Loucy (cell line): ENCODE measurements at regions not wholly inside any gene's neighbourhood (a gene's known extent, or its start where the extent isn't known, plus 50 kb on each side); places are given as distances from the start of the nearest gene placed in this dataset.

ENCODE experiments used
- H2AFZ ChIP-seq: fragments of 200-600 bp; sonication (generic); 2 replicates; pipeline ENCODE4 v1.6.0; 2016; ENCODE audit warnings: antibody characterized with exemption, mild to moderate bottlenecking, low read length, moderate library complexity
- H3F3A ChIP-seq: fragments of 200-600 bp; 2 replicates; pipeline ENCODE4 v1.6.0; 2016; ENCODE audit warnings: antibody characterized with exemption, low read depth, mild to moderate bottlenecking
- H3K27me3 ChIP-seq: fragments of 200-600 bp; sonication (generic); 2 replicates; pipeline ENCODE4 v1.6.1; 2014; ENCODE audit warnings: low read length, mild to moderate bottlenecking; ENCODE audit not compliant: insufficient read depth, poor library complexity, severe bottlenecking
- H3K36me3 ChIP-seq: fragments of 200-600 bp; sonication (generic); 2 replicates; pipeline ENCODE4 v1.6.1; 2016; ENCODE audit warnings: low read length; ENCODE audit not compliant: insufficient read depth
- H3K4me1 ChIP-seq: fragments of 200-600 bp; sonication (generic); 2 replicates; pipeline ENCODE4 v1.5.1; 2014; ENCODE audit warnings: low read length, mild to moderate bottlenecking; ENCODE audit not compliant: insufficient read depth, poor library complexity, severe bottlenecking
- H3K4me2 ChIP-seq: fragments of 200-600 bp; sonication (generic); 2 replicates; pipeline ENCODE4 v1.6.0; 2014; ENCODE audit warnings: antibody characterized with exemption, low read length, low read depth, mild to moderate bottlenecking; ENCODE audit not compliant: poor library complexity, severe bottlenecking
- H3K4me3 ChIP-seq: fragments of 200-600 bp; sonication (generic); 2 replicates; pipeline ENCODE4 v1.5.1; 2014; ENCODE audit warnings: low read length, mild to moderate bottlenecking, mixed read lengths; ENCODE audit not compliant: poor library complexity, severe bottlenecking
- H3K79me2 ChIP-seq: fragments of 200-600 bp; sonication (generic); 2 replicates; pipeline ENCODE4 v1.6.1; 2014; ENCODE audit warnings: low read length; ENCODE audit not compliant: insufficient read depth
- H3K9ac ChIP-seq: fragments of 200-600 bp; sonication (generic); 2 replicates; pipeline ENCODE4 v1.6.0; 2014; ENCODE audit warnings: mild to moderate bottlenecking, low read depth, low read length, moderate library complexity; ENCODE audit not compliant: poor library complexity, severe bottlenecking
- H3K9me2 ChIP-seq: fragments of 200-600 bp; sonication (generic); replicated peaks from 2 replicates; pipeline ENCODE4 v1.6.1; 2016; ENCODE audit warnings: low read depth, low read length, mixed read lengths
- H3K9me3 ChIP-seq: fragments of 200-600 bp; sonication (generic); 2 replicates; pipeline ENCODE4 v1.6.1; 2014; ENCODE audit warnings: mild to moderate bottlenecking, antibody characterized with exemption, low read length, low read depth; ENCODE audit not compliant: insufficient read depth
- H4K20me1 ChIP-seq: fragments of 200-600 bp; sonication (generic); 2 replicates; pipeline ENCODE4 v1.6.0; 2014; ENCODE audit warnings: antibody characterized with exemption, low read length, mild to moderate bottlenecking; ENCODE audit not compliant: insufficient read depth, poor library complexity, severe bottlenecking
- EZH2phosphoT487 ChIP-seq: fragments of 200-600 bp; IDR thresholded peaks from 2 replicates; pipeline ENCODE4 v1.6.1; 2018; ENCODE audit warnings: antibody characterized with exemption, mild to moderate bottlenecking, moderate library complexity, borderline replicate concordance
- TF ChIP-seq, protein P1 (sequence below): fragments of 200-600 bp; sonication (generic); conservative IDR thresholded peaks from 2 replicates; pipeline ENCODE4 v1.5.1; 2014; ENCODE audit warnings: mild to moderate bottlenecking, antibody characterized with exemption, low read length

DNA sequence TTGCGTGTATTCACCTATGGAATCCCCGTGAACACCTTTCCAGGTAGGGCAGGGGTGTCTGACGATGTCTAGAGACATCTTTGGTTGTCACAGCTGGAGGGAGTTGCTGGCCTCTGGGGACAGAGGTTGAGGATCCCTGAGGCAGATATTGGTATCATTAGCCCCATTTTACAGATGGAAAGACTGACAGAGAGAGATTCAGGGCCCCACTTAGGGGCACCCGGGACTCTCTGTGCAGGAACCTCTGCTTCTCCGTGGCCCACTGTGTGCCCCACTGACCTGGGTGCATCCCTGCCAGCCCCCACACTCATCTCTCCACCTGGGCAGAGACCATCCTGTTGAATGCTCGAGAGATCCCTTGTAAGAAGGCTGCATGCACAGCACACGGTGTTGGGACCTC lies 111.2 kb downstream of the EDN3 start:
- Histone ChIP-seq H3K27me3 (no peaks in the 10 kb centered on the region), H2AFZ (no peak overlapping the region), H3K4me2 (no peak overlapping the region), H3K9ac (no peak overlapping the region), H3F3A (no peaks in the 10 kb centered on the region), H3K79me2 (no peaks in the 10 kb centered on the region), H3K4me1 (no peaks in the 10 kb centered on the region), H3K36me3 (no peaks in the 10 kb centered on the region), H3K9me3 (no peaks in the 10 kb centered on the region), H3K9me2 (no peaks in the 10 kb centered on the region), H4K20me1 (no peaks in the 10 kb centered on the region), H3K4me3 (no peak overlapping the region)
- TF ChIP-seq EZH2phosphoT487, result no peak
- TF ChIP-seq, protein P1, sequence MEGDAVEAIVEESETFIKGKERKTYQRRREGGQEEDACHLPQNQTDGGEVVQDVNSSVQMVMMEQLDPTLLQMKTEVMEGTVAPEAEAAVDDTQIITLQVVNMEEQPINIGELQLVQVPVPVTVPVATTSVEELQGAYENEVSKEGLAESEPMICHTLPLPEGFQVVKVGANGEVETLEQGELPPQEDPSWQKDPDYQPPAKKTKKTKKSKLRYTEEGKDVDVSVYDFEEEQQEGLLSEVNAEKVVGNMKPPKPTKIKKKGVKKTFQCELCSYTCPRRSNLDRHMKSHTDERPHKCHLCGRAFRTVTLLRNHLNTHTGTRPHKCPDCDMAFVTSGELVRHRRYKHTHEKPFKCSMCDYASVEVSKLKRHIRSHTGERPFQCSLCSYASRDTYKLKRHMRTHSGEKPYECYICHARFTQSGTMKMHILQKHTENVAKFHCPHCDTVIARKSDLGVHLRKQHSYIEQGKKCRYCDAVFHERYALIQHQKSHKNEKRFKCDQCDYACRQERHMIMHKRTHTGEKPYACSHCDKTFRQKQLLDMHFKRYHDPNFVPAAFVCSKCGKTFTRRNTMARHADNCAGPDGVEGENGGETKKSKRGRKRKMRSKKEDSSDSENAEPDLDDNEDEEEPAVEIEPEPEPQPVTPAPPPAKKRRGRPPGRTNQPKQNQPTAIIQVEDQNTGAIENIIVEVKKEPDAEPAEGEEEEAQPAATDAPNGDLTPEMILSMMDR, result no peak

DNA sequence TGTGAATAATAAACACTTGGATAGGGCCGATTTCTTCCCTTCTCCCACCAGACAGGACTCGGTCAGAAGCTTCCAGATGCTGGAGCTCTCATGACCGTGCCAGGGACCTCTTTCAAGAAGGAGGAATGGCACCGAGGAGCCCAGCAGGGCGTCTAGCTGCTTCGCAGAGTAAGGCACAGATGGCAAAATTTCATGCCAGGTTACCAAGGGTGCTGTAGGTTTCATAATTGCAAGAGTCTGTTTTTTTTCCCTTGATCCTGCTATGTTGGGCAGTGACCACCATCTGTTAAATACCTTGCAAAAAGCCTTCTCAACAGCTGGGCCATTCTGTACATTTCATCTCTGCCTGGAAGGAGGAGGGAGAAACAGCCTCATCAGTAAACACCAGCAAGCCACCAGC lies 111.8 kb downstream of the EDN3 start:
- Histone ChIP-seq H2AFZ (no peak overlapping the region), H3K4me2 (no peak overlapping the region), H3F3A (no peaks in the 10 kb centered on the region), H3K9me3 (no peaks in the 10 kb centered on the region), H3K27me3 (no peaks in the 10 kb centered on the region), H3K4me3 (no peak overlapping the region), H3K4me1 (no peaks in the 10 kb centered on the region), H3K9me2 (no peaks in the 10 kb centered on the region), H3K36me3 (no peaks in the 10 kb centered on the region), H3K79me2 (no peaks in the 10 kb centered on the region), H3K9ac (no peak overlapping the region), H4K20me1 (no peaks in the 10 kb centered on the region)
- TF ChIP-seq EZH2phosphoT487, result no peak
- TF ChIP-seq, protein P1, result no peak

DNA sequence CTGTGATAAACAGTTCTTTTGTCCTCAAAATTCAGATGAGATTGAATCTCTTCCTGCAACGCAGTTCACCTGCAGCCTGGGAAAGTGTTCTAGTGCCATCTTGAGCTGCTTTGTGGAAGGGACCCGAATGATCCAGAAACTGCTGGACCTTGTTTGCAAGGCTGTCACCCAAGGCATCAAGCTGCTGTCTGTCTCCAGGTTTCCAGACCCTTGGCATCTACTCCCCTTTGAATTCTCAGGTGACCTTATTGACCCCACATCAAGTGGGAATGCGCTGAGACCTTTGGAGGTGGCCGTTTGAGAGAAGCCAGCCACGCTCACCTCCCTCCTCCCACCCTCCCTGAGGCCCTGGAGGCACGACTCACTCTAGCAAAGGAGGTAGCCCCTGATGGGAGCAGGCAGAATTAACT lies 112.5 kb downstream of the EDN3 start:
- no peak overlapping the region for H2AFZ ChIP-seq
- no peaks in the 10 kb centered on the region for H3F3A ChIP-seq
- no peaks in the 10 kb centered on the region for H3K9me3 ChIP-seq
- no peak overlapping the region for H3K9ac ChIP-seq
- no peak overlapping the region for H3K4me2 ChIP-seq
- TF ChIP-seq EZH2phosphoT487, result no peak
- TF ChIP-seq, protein P1, result 0 out of 2 replicates have a peak, but pooled peaks have one; percentile 14
- H3K4me1 ChIP-seq, result no peaks in the 10 kb centered on the region
- no peaks in the 10 kb centered on the region for H3K79me2 ChIP-seq
- no peaks in the 10 kb centered on the region for H3K9me2 ChIP-seq
- no peaks in the 10 kb centered on the region for H4K20me1 ChIP-seq
- H3K4me3 ChIP-seq, result no peak overlapping the region
- no peaks in the 10 kb centered on the region for H3K36me3 ChIP-seq
- no peaks in the 10 kb centered on the region for H3K27me3 ChIP-seq
